Heart left ventricle (tissue), 16 donors: ENCODE measurements at regions not wholly inside any gene's neighbourhood (a gene's known extent, or its start where the extent isn't known, plus 50 kb on each side); places are given as distances from the start of the nearest gene placed in this dataset.

Source experiments
- ATAC-seq, 4 donors: fragments of 200-7000 bp; cut with Tn5 transposase; one replicate each; pipeline ENCODE4 v1.9.1; 2020 to 2022; ENCODE audit warnings: moderate library complexity in 4 of 4, mild to moderate bottlenecking in 3 of 4, moderate number of reproducible peaks in 1 of 4
- DNase-seq, 5 donors: peaks; one replicate each; pipeline ENCODE4 v3.0.0-alpha.2; 2020
- H3K27ac ChIP-seq, 12 donors: fragments of 200-600 bp; sonication (generic) in 4 of 12; one replicate each; pipeline versions ENCODE4 v1.5.0 to v1.8.0; 2016 to 2022; ENCODE audit warnings: mild to moderate bottlenecking in 2 of 12
- H3K27me3 ChIP-seq, 9 donors: fragments of 200-600 bp; sonication (generic) in 2 of 9; one replicate each; pipeline versions ENCODE4 v1.5.1 to v1.8.0; 2016 to 2022; ENCODE audit warnings: mild to moderate bottlenecking in 3 of 9
- H3K36me3 ChIP-seq, 9 donors: fragments of 200-600 bp; sonication (generic) in 2 of 9; one replicate each; pipeline versions ENCODE4 v1.5.0 to v1.8.0; 2018 to 2022; ENCODE audit warnings: mild to moderate bottlenecking in 2 of 9
- H3K4me1 ChIP-seq, 12 donors: fragments of 200-600 bp; sonication (generic) in 4 of 12; one replicate each; pipeline versions ENCODE4 v1.5.0 to v1.8.0; 2016 to 2022; ENCODE audit warnings: mild to moderate bottlenecking in 3 of 12
- H3K4me3 ChIP-seq, 12 donors: fragments of 200-600 bp; sonication (generic) in 4 of 12; one replicate each; pipeline versions ENCODE4 v1.5.0 to v1.8.0; 2017 to 2022; ENCODE audit warnings: mild to moderate bottlenecking in 9 of 12, moderate library complexity in 4 of 12
- H3K9me3 ChIP-seq, 12 donors: fragments of 200-600 bp; sonication (generic) in 4 of 12; one replicate each; pipeline versions ENCODE4 v1.5.0 to v1.8.0; 2016 to 2022; ENCODE audit warnings: mild to moderate bottlenecking in 1 of 12
- CTCF ChIP-seq, 12 donors: fragments of 200-600 bp; sonication (generic) in 4 of 12; IDR thresholded peaks; one replicate each; pipeline versions ENCODE4 v1.5.0 to v1.8.0; 2018 to 2022; ENCODE audit warnings: antibody characterized with exemption in 12 of 12, mild to moderate bottlenecking in 5 of 12
- POLR2A ChIP-seq, 2 donors: fragments of 450-650 bp; IDR thresholded peaks; one replicate each; pipeline ENCODE4 v1.6.1; 2017; ENCODE audit warnings: antibody characterized with exemption in 2 of 2, mild to moderate bottlenecking in 2 of 2, moderate library complexity in 2 of 2
- WGBS, 4 donors: extraction: QIAGEN DNeasy Blood & Tissue Kit in 2 of 4; methylation state at CpG; one replicate each; pipeline versions ENCODE4 v1.1.5 to v1.1.7; 2013 to 2018; 5-methylcytosine and 5-hydroxymethylcytosine counted together
- intact Hi-C, 10 donors: fragments of 100-400 bp; cut with DNase I; formaldehyde crosslinking; loops; one replicate each; pipeline versions ENCODE4 v1.11.1 to v1.14.2; 2022
- donor health status: ischemic (EF 13 %, LVEDD 7.1; RV severe dilation, severe dysfunction).
- donor health status: healthy with polysubstance abuse.
- donor health status: DM: no; HTN: yes; CAD: no.
- donor health status: DM: no; HTN: no; CAD: no.
- donor health status: ischemic (EF 25% LVEDD 6.9; RV normal size, moderate dysfunction).
- donor health status: ischemic (EF 25% LVEDD 5.7; RV mildly dilated, moderate dysfunction).
- donor health status: healthy.
- donor health status: DM: yes; HTN: yes; CAD: no.
- donor health status: ischemic (EF 35%, LVEDD 5.7; RV mildly dilated, moderate dysfunction).
- donor health status: nonischemic (EF 11% LVEDD 7.7; RV severe dilation, severe dysfunction).
- donor health status: DM: yes; HTN: yes; CAD: no.
- donor health status: PGD.
- donor health status: ischemic (EF 29% LVEDD 5.4; RV normal size, mild dysfunction).
- donor health status: nonischemic (EF 23%, LVEDD 6.1; RV moderate dilation, normal function).

GRCh38 chr7:81410471-81411117 lies 359.3 kb downstream of the HGF start:
- DNase-seq (no peak), ATAC-seq (no peak)
- Histone ChIP-seq H3K9me3 (no peaks in the 10 kb centered on the region), H3K4me3 (no peak overlapping the region), H3K27me3 (no peaks in the 10 kb centered on the region), H3K4me1 (no peaks in the 10 kb centered on the region), H3K27ac (no peak overlapping the region), H3K36me3 (no peaks in the 10 kb centered on the region)
- intact Hi-C loops = loop anchor here in 1 of 10 donors (10.0 kb wide), 1 partner anchor 56 kb away; no protein-coding TSS in a partner anchor
- no peak for TF ChIP-seq CTCF (IDR thresholded peaks at IDR 0.05)
- no peak for TF ChIP-seq POLR2A (IDR thresholded peaks at IDR 0.05)
- 74 to 81% (median 77%) methylated on average over 6 of the region's 6 CpGs for WGBS, 4 donors

GRCh38 chr7:81408728-81409127 lies 361.1 kb downstream of the HGF start:
- 88 to 91% (median 90%) methylated on average over 2 of the region's 2 CpGs for WGBS, 4 donors
- H3K36me3 ChIP-seq = no peaks in the 10 kb centered on the region
- H3K4me3 ChIP-seq = no peak overlapping the region

GRCh38 chr7:81407094-81407493 lies 362.8 kb downstream of the HGF start:
- intact Hi-C loops = no loop called here
- no peak for TF ChIP-seq POLR2A (IDR thresholded peaks at IDR 0.05)
- TF ChIP-seq CTCF (IDR thresholded peaks at IDR 0.05) = no peak
- ATAC-seq = no peak
- no peaks in the 10 kb centered on the region for H3K4me1 ChIP-seq
- WGBS, 4 donors = 96 to 99% (median 98%) methylated on average over 2 of the region's 2 CpGs
- no peak overlapping the region for H3K4me3 ChIP-seq
- H3K27me3 ChIP-seq = no peaks in the 10 kb centered on the region
- no peaks in the 10 kb centered on the region for H3K9me3 ChIP-seq
- no peaks in the 10 kb centered on the region for H3K36me3 ChIP-seq
- H3K27ac ChIP-seq = no peak overlapping the region
- no peak for DNase-seq

More at GRCh38 chr7:81408728-81409127, 361.1 kb downstream of the HGF start:
- no peak for TF ChIP-seq CTCF (IDR thresholded peaks at IDR 0.05)
- TF ChIP-seq POLR2A (IDR thresholded peaks at IDR 0.05) = no peak
- intact Hi-C loops = no loop called here
- Histone ChIP-seq H3K27me3 (no peaks in the 10 kb centered on the region), H3K27ac (no peak overlapping the region), H3K4me1 (no peaks in the 10 kb centered on the region), H3K9me3 (no peaks in the 10 kb centered on the region)
- DNase-seq (no peak), ATAC-seq (no peak)

- no peak overlapping the region for H3K27ac ChIP-seq
- no peak for ATAC-seq
- 70 to 96% (median 86%) methylated on average over 2 of the region's 2 CpGs for WGBS, 4 donors
- no peak for TF ChIP-seq CTCF (IDR thresholded peaks at IDR 0.05)
- no peak for TF ChIP-seq POLR2A (IDR thresholded peaks at IDR 0.05)
- no peak for DNase-seq
- no peaks in the 10 kb centered on the region for H3K9me3 ChIP-seq
- H3K4me3 ChIP-seq = no peak overlapping the region
- H3K4me1 ChIP-seq = no peaks in the 10 kb centered on the region
- no peaks in the 10 kb centered on the region for H3K36me3 ChIP-seq
- no peaks in the 10 kb centered on the region for H3K27me3 ChIP-seq
- intact Hi-C loops = no loop called here
Measured at GRCh38 chr7:81404669-81405068, 365.2 kb downstream of the HGF start.
